Mesendoderm (in vitro differentiated cells): ENCODE measurements at regions not wholly inside any gene's neighbourhood (a gene's known extent, or its start where the extent isn't known, plus 50 kb on each side); places are given as distances from the start of the nearest gene placed in this dataset.

Source experiments
- DNase-seq: peaks from one replicate; pipeline ENCODE4 v3.0.0; 2013
- H2AK5ac ChIP-seq: 2 replicates; pipeline ENCODE4 v1.6.1; 2013; ENCODE audit warnings: low read length, inconsistent platforms
- H2BK120ac ChIP-seq: 2 replicates; pipeline ENCODE4 v1.6.1; 2013; ENCODE audit warnings: low read depth, mild to moderate bottlenecking, low read length, moderate library complexity, mixed read lengths
- H2BK15ac ChIP-seq: replicated peaks from 2 replicates; pipeline ENCODE4 v1.6.1; 2013; ENCODE audit warnings: low read depth, mild to moderate bottlenecking, moderate library complexity
- H2BK5ac ChIP-seq: 2 replicates; pipeline ENCODE4 v1.6.1; 2013; ENCODE audit warnings: low read length, inconsistent platforms
- H3K18ac ChIP-seq: 2 replicates; pipeline ENCODE4 v1.6.1; 2013; ENCODE audit warnings: mild to moderate bottlenecking, low read length, mixed read lengths
- H3K23ac ChIP-seq: one replicate; pipeline ENCODE4 v1.6.1; 2013; ENCODE audit warnings: low read length
- H3K27ac ChIP-seq: 2 replicates; pipeline ENCODE4 v1.5.1; 2013; ENCODE audit warnings: low read depth, mild to moderate bottlenecking, inconsistent platforms, low read length, moderate library complexity
- H3K27me3 ChIP-seq: 2 replicates; pipeline ENCODE4 v1.6.1; 2013; ENCODE audit warnings: low read length, control low read depth, mild to moderate bottlenecking, inconsistent platforms; ENCODE audit not compliant: insufficient read depth, poor library complexity
- H3K36me3 ChIP-seq: 2 replicates; pipeline ENCODE4 v1.6.1; 2013; ENCODE audit warnings: low read length, inconsistent platforms; ENCODE audit not compliant: control insufficient read depth, insufficient read depth
- H3K4ac ChIP-seq: one replicate; pipeline ENCODE4 v1.6.1; 2013; ENCODE audit warnings: low read depth, mild to moderate bottlenecking, low read length, moderate library complexity
- H3K4me1 ChIP-seq: 2 replicates; pipeline ENCODE4 v1.6.1; 2013; ENCODE audit warnings: low read depth, low read length, inconsistent platforms; ENCODE audit not compliant: control insufficient read depth
- H3K4me2 ChIP-seq: 2 replicates; pipeline ENCODE4 v1.6.1; 2013; ENCODE audit warnings: low read length
- H3K4me3 ChIP-seq: 2 replicates; pipeline ENCODE4 v1.5.1; 2013; ENCODE audit warnings: mild to moderate bottlenecking, low read length
- H3K56ac ChIP-seq: one replicate; pipeline ENCODE4 v1.6.1; 2013; ENCODE audit warnings: low read length
- H3K79me1 ChIP-seq: 2 replicates; pipeline ENCODE4 v1.6.1; 2013; ENCODE audit warnings: low read length, inconsistent platforms
- H3K79me2 ChIP-seq: 2 replicates; pipeline ENCODE4 v1.6.1; 2013; ENCODE audit warnings: mild to moderate bottlenecking, low read length; ENCODE audit not compliant: control insufficient read depth, insufficient read depth
- H3K9ac ChIP-seq: 2 replicates; pipeline ENCODE4 v1.6.1; 2013; ENCODE audit warnings: low read length, inconsistent platforms
- H4K5ac ChIP-seq: one replicate; pipeline ENCODE4 v1.6.1; 2013; ENCODE audit warnings: low read length
- H4K8ac ChIP-seq: one replicate; pipeline ENCODE4 v1.6.1; 2013; ENCODE audit warnings: low read depth, mild to moderate bottlenecking, control low read depth, low read length, moderate library complexity
- WGBS: extraction: QIAGEN DNeasy Blood & Tissue Kit; methylation state at CpG from one replicate; pipeline ENCODE4 v1.1.7; 2013; ENCODE audit warnings: low lambda C conversion rate, missing lambda C conversion rate; ENCODE audit not compliant: insufficient coverage; ENCODE audit errors: extremely low coverage; 5-methylcytosine and 5-hydroxymethylcytosine counted together

DNA sequence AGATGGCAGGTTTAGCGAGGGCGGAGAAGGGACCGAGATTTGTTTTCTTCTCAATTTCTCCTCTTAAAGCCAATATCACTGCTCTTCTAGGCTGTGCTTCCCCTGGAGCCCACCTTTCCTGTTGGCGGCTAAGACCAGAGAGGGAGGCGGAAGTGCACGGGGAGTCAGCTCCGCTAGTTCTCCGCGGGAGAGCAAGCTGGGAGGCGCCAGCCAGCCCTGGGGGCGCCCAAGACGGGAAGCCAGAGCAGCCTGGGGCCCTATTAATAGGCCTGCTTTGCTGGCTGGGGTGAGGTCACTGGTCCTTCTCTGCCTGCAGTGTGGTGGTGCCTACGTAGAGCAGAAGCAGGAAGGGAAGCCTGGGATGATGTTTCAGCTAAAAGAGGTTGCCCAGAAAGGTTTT, 61.6 kb downstream of the LSM5 start:
- Histone ChIP-seq H3K79me2 (no peaks in the 10 kb centered on the region), H3K4me3 (no peak overlapping the region), H3K4me2 (peak overlapping the region; percentile 44), H3K18ac (no peak overlapping the region), H2BK120ac (no peak overlapping the region), H3K36me3 (no peaks in the 10 kb centered on the region), H2BK15ac (no peak overlapping the region), H2AK5ac (no peak overlapping the region), H3K4ac (no peak overlapping the region), H4K5ac (no peak overlapping the region), H3K79me1 (no peaks in the 10 kb centered on the region), H3K9ac (no peak overlapping the region), H4K8ac (no peak overlapping the region), H3K23ac (no peak overlapping the region), H2BK5ac (no peak overlapping the region), H3K27ac (no peak overlapping the region), H3K4me1 (peaks cover 6% of the 10 kb centered on the region), H3K56ac (no peak overlapping the region), H3K27me3 (no peaks in the 10 kb centered on the region)
- peak; percentile 84 for DNase-seq
- no CpG with 5 or more reads among the region's 13 CpGs for WGBS

DNA sequence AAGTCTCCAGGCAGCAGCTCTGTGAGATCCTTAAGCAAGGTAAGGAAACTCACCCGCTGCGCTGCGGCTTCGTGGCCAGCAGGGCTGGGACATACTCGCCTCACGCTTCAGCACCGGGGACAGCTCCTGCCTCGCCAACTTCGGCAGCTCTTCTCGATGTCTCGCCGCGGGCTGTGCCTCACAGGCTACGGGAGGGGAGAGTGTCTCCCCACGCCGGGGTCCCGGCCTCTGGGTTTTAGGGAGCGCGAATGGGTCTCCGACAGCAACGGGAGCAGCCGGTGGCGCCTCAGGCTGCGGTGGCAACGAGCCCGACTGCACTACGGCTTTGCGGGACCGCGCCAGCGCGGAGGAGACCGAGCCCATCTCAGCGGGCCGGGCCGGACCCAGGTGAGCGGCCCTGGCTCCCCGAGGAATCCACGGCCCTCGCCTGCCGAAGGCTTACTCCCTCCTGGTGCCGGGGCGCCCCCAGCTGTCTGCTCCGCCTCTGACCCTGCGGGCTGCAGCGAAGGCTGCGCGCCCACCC, 62.4 kb downstream of the LSM5 start:
- H3K27ac ChIP-seq = no peak overlapping the region
- no peak overlapping the region for H2BK15ac ChIP-seq
- no peak overlapping the region for H2BK120ac ChIP-seq
- H3K4me3 ChIP-seq = no peak overlapping the region
- H3K9ac ChIP-seq = no peak overlapping the region
- no peak overlapping the region for H2AK5ac ChIP-seq
- peak overlapping the region; percentile 44 for H3K4me2 ChIP-seq
- H3K18ac ChIP-seq = no peak overlapping the region
- H3K4ac ChIP-seq = no peak overlapping the region
- H3K27me3 ChIP-seq = no peaks in the 10 kb centered on the region
- no peak overlapping the region for H3K23ac ChIP-seq
- no peaks in the 10 kb centered on the region for H3K79me1 ChIP-seq
- peaks cover 6% of the 10 kb centered on the region for H3K4me1 ChIP-seq
- H3K56ac ChIP-seq = no peak overlapping the region
- no peak overlapping the region for H4K8ac ChIP-seq
- no peak overlapping the region for H4K5ac ChIP-seq
- peak; percentile 96 for DNase-seq
- no peaks in the 10 kb centered on the region for H3K36me3 ChIP-seq
- no CpG with 5 or more reads among the region's 48 CpGs for WGBS
- no peak overlapping the region for H2BK5ac ChIP-seq
- no peaks in the 10 kb centered on the region for H3K79me2 ChIP-seq

DNA sequence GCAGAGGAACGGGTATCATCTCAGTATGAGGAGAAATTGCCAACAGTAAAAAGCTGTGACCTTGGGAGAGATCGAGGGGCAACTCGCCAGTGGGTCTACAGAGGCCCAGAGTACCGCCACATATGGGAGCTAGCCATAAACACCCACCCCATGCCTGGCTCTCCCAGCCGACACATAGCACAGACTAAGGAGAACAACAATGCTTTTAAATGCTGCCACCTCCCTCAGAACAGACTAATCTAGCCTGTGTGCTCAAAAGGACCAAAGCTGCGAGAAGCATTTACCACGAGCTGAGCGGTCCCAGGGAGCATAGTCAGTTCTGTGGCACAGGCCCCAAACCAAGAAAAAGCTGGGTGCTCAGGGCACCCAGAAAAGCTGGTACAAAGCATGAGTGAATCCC, 73.3 kb downstream of the LSM5 start:
- H3K27me3 ChIP-seq = no peaks in the 10 kb centered on the region
- no CpG with 5 or more reads among the region's 8 CpGs for WGBS

DNA sequence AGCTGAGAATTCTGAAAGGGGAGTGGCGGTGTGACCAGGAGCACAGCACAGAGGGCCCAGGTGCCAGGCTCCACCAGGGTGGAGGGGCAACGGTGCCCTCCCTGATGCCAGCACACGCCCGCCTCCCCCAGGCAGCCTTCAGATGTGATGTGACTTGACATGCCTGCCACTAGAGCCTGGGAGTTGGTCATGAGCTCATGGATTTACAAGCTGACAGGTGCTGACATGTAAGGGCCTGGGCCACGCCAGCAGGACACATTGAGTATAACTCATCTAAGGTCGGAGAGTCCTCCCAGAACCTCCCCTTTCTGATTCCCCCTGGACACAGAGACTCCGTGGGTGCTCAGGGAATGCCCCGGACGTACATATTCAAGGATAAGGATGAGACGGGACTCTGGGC, 74.2 kb downstream of the LSM5 start:
- Histone ChIP-seq H3K79me1 (no peaks in the 10 kb centered on the region), H3K4me1 (no peaks in the 10 kb centered on the region), H3K4me3 (no peak overlapping the region), H3K9ac (no peak overlapping the region), H3K56ac (no peak overlapping the region), H3K18ac (no peak overlapping the region), H3K27me3 (no peaks in the 10 kb centered on the region), H2BK5ac (no peak overlapping the region), H4K8ac (no peak overlapping the region), H3K36me3 (no peaks in the 10 kb centered on the region), H2BK15ac (no peak overlapping the region), H2AK5ac (no peak overlapping the region), H3K4ac (no peak overlapping the region), H2BK120ac (no peak overlapping the region), H3K23ac (no peak overlapping the region), H3K27ac (no peak overlapping the region), H3K4me2 (no peak overlapping the region), H4K5ac (no peak overlapping the region), H3K79me2 (no peaks in the 10 kb centered on the region)
- no CpG with 5 or more reads among the region's 10 CpGs for WGBS
- no peak for DNase-seq

More for the DNA sequence above, 73.3 kb downstream of the LSM5 start:
- H3K4me2 ChIP-seq = no peak overlapping the region
- H3K4ac ChIP-seq = no peak overlapping the region
- no peaks in the 10 kb centered on the region for H3K79me1 ChIP-seq
- no peaks in the 10 kb centered on the region for H3K36me3 ChIP-seq
- H4K5ac ChIP-seq = no peak overlapping the region
- no peaks in the 10 kb centered on the region for H3K4me1 ChIP-seq
- no peak overlapping the region for H2BK120ac ChIP-seq
- H2BK15ac ChIP-seq = no peak overlapping the region
- H2BK5ac ChIP-seq = no peak overlapping the region
- DNase-seq = no peak
- H4K8ac ChIP-seq = no peak overlapping the region
- no peak overlapping the region for H3K56ac ChIP-seq
- H3K79me2 ChIP-seq = no peaks in the 10 kb centered on the region
- no peak overlapping the region for H3K27ac ChIP-seq
- no peak overlapping the region for H3K18ac ChIP-seq
- H2AK5ac ChIP-seq = no peak overlapping the region
- H3K9ac ChIP-seq = no peak overlapping the region
- H3K4me3 ChIP-seq = no peak overlapping the region
- no peak overlapping the region for H3K23ac ChIP-seq

- no peak for DNase-seq
- Histone ChIP-seq H3K4me3 (no peak overlapping the region), H3K23ac (no peak overlapping the region), H2BK15ac (no peak overlapping the region), H4K5ac (no peak overlapping the region), H3K4me2 (no peak overlapping the region), H3K27ac (no peak overlapping the region), H3K4ac (no peak overlapping the region), H3K27me3 (no peaks in the 10 kb centered on the region), H2BK5ac (no peak overlapping the region), H3K4me1 (no peaks in the 10 kb centered on the region), H3K79me2 (no peaks in the 10 kb centered on the region), H2BK120ac (no peak overlapping the region), H3K79me1 (no peaks in the 10 kb centered on the region), H4K8ac (no peak overlapping the region), H3K56ac (no peak overlapping the region), H3K36me3 (no peaks in the 10 kb centered on the region), H2AK5ac (no peak overlapping the region), H3K9ac (no peak overlapping the region), H3K18ac (no peak overlapping the region)
- no CpG with 5 or more reads among the region's 6 CpGs for WGBS
Measured at GRCh38 chr7:32415519-32415918, 74.7 kb downstream of the LSM5 start.

DNA sequence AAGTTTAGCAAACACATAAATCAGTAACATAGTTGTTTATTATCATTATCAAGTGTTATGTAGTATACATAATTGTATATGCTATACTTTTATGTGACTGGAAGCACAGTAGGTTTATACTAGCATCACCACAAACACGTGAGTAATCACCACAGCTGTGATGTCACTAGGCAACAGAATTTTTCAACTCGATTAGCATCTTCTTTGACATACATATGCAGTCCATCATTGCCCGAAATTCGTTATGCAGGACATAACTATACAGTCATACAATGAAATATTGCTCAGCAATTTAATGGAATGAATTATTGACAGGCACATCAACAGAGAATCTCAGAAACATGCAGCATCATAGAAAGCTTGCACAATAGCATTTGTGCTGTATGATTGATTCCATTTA, 77.7 kb downstream of the LSM5 start:
- no peak for DNase-seq
- Histone ChIP-seq H2BK120ac (no peak overlapping the region), H3K79me2 (no peaks in the 10 kb centered on the region), H4K8ac (no peak overlapping the region), H3K23ac (no peak overlapping the region), H3K4me1 (no peaks in the 10 kb centered on the region), H3K36me3 (no peaks in the 10 kb centered on the region), H3K4ac (no peak overlapping the region), H3K18ac (no peak overlapping the region), H2AK5ac (no peak overlapping the region), H2BK15ac (no peak overlapping the region), H3K56ac (no peak overlapping the region), H4K5ac (no peak overlapping the region), H3K27me3 (no peaks in the 10 kb centered on the region), H3K9ac (no peak overlapping the region), H3K79me1 (no peaks in the 10 kb centered on the region), H3K4me2 (no peak overlapping the region), H2BK5ac (no peak overlapping the region), H3K4me3 (no peak overlapping the region), H3K27ac (no peak overlapping the region)
- WGBS = no CpG with 5 or more reads among the region's 4 CpGs
